NT2/D1 (cell line): ENCODE measurements at regions not wholly inside any gene's neighbourhood (a gene's known extent, or its start where the extent isn't known, plus 50 kb on each side); places are given as distances from the start of the nearest gene placed in this dataset.

Source experiments
- DNase-seq: peaks from one replicate; pipeline ENCODE4 v3.0.0-alpha.2; 2011; ENCODE audit warnings: low read depth, low spot score
- H3K27me3 ChIP-seq: 2 replicates; pipeline ENCODE4 v1.6.0; 2011; ENCODE audit warnings: mild to moderate bottlenecking; ENCODE audit not compliant: insufficient read length, insufficient read depth
- H3K36me3 ChIP-seq: 2 replicates; pipeline ENCODE4 v1.6.1; 2011; ENCODE audit warnings: mild to moderate bottlenecking, low read length, mixed read lengths; ENCODE audit not compliant: insufficient read depth, insufficient read length
- H3K4me1 ChIP-seq: 2 replicates; pipeline ENCODE4 v1.5.1; 2011; ENCODE audit not compliant: insufficient read depth, insufficient read length
- H3K4me3 ChIP-seq: 2 replicates; pipeline ENCODE4 v1.5.1; 2011; ENCODE audit warnings: low read depth; ENCODE audit not compliant: insufficient read length
- H3K9ac ChIP-seq: 2 replicates; pipeline ENCODE4 v1.6.0; 2011; ENCODE audit warnings: low read depth; ENCODE audit not compliant: insufficient read length
- H3K9me3 ChIP-seq: 2 replicates; pipeline ENCODE4 v1.5.1; 2011; ENCODE audit warnings: mild to moderate bottlenecking, low read length; ENCODE audit not compliant: insufficient read depth
- SUZ12 ChIP-seq: IDR thresholded peaks from 2 replicates; pipeline ENCODE4 v1.6.1; 2011; ENCODE audit not compliant: insufficient read length, insufficient read depth; ENCODE audit errors: extremely low read depth
- YY1 ChIP-seq: IDR thresholded peaks from 2 replicates; pipeline ENCODE4 v1.6.1; 2011; ENCODE audit not compliant: insufficient read length, insufficient read depth
- ZNF274 ChIP-seq: IDR thresholded peaks from 2 replicates; pipeline ENCODE4 v1.6.1; 2011; ENCODE audit warnings: mild to moderate bottlenecking, low read depth, low read length

DNA sequence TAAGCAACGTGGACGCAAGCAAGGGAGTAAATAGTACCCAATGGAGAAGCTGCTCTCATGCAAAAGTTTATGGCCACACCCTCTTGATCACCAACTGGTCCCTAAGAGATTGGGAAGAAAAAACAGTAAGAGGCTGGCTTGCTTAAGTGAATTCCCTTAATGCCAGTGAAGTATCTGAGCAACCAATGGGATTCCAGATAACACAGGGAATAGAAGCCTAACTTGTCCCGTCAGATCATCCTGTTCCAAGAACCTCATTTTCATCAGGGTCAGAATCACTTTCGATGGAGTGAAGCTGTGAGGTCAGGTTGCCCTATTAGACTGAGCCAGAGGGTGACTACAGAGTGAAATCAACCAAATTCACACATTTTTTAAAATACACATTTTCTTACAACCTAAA lies 104.3 kb downstream of the CD47 start:
- Histone ChIP-seq H3K9ac (no peak overlapping the region), H3K9me3 (no peaks in the 10 kb centered on the region), H3K4me3 (no peak overlapping the region), H3K36me3 (no peaks in the 10 kb centered on the region), H3K27me3 (no peaks in the 10 kb centered on the region), H3K4me1 (no peaks in the 10 kb centered on the region)
- TF ChIP-seq SUZ12 (no peak), ZNF274 (no peak), YY1 (no peak)
- DNase-seq = no peak

DNA sequence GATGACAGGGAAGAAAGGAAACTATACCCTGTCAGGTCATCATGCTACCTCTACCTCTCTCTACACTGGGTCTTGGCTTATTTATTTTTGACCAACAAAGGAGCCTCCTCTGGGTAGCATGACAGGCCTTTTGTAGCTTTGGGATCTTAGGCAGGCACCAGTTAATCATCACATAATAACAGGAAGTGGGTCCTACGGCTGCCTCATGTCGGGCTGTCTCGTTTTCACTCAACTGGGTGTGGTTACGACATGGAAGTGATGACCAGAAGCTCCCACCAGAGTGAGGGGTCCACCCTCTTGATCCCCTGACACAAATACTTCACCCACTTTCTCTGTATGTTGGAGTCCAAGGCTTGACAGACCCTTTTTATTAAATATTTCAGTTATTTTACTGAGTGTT lies 105.3 kb downstream of the CD47 start:
- Histone ChIP-seq H3K9ac (no peak overlapping the region), H3K36me3 (no peaks in the 10 kb centered on the region), H3K27me3 (no peaks in the 10 kb centered on the region), H3K9me3 (no peaks in the 10 kb centered on the region), H3K4me1 (no peaks in the 10 kb centered on the region), H3K4me3 (no peak overlapping the region)
- TF ChIP-seq SUZ12 = no peak
- TF ChIP-seq ZNF274 = no peak
- no peak for TF ChIP-seq YY1
- no peak for DNase-seq

DNA sequence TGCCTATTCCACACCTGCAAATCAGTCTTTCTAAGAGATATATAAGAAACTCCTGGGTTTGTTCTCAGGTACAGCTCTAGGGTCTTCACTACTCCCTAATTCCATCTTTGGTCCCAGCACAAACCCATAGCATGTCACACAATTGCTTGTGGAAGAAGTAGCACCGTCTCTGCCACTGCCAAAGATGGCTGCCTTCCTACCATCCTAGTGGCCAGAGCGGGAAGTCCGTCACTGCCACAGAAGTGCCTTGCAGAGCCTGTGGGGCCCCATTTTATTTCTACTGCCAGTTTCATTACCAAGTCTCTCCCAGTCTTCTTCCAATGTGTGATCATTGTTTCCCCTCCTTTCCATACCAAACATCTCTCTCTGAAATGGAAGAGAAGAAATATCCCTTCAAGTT lies 107.6 kb downstream of the CD47 start:
- no peak for TF ChIP-seq SUZ12
- TF ChIP-seq YY1 = no peak
- no peak for TF ChIP-seq ZNF274
- no peak for DNase-seq

DNA sequence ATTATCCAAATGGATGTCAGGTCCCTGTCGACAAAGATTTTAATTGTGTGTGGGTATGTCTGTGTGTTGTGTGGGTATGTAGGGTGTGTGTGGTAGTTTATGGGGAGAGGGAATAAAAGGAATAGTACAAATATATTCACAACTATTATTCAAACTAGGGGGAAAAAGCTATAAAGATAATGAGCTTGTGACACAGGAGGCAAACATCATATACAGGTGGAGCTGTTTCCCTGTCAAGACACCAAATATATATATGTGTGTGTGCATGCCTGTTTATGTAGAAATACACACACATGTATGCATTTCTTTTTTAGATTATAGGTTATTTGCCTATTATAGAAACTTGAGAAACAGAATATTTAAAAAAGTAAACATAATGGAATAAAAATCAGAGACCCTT lies 108.7 kb downstream of the CD47 start:
- H3K9ac ChIP-seq = no peak overlapping the region
- H3K36me3 ChIP-seq = no peaks in the 10 kb centered on the region
- no peaks in the 10 kb centered on the region for H3K27me3 ChIP-seq
- no peaks in the 10 kb centered on the region for H3K4me1 ChIP-seq
- DNase-seq = no peak
- H3K4me3 ChIP-seq = no peak overlapping the region
- no peaks in the 10 kb centered on the region for H3K9me3 ChIP-seq
- TF ChIP-seq ZNF274 (no peak), SUZ12 (no peak), YY1 (no peak)

More for the DNA sequence above, 107.6 kb downstream of the CD47 start:
- Histone ChIP-seq H3K4me1 (no peaks in the 10 kb centered on the region), H3K27me3 (no peaks in the 10 kb centered on the region), H3K36me3 (no peaks in the 10 kb centered on the region), H3K9me3 (no peaks in the 10 kb centered on the region), H3K9ac (no peak overlapping the region), H3K4me3 (no peak overlapping the region)

DNA sequence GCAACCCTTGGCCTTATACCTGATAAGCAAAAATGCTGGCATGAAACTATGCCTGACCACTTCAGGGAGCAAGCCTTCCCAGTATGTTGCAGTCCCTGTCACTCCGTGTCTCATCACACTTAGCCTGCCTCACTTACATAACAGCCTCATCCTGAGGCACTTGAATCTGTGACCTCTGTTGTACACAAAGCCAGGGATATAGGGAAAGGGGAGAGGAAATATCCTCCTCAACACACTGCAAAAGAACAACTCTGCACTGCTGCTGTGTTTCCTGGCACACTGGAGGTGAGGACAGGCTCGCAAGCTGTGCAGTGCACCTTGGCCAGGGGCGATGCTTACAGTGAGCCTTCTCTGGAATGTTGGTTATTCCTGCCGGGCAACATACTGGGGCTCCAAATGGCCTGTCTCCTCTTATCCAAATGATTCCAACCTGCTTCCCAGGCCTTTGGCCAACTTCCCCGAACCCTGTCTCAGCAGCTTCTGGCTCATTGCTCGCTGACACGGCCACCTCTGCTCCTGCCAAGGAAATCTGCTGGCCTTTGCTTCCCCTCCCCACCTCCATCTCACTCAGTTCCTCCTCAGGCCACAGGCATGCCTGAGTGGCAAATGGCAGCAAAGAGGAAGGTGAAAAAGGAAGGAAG lies 109.2 kb downstream of the CD47 start:
- Histone ChIP-seq H3K4me1 (no peaks in the 10 kb centered on the region), H3K9me3 (no peaks in the 10 kb centered on the region), H3K9ac (no peak overlapping the region), H3K36me3 (no peaks in the 10 kb centered on the region), H3K4me3 (no peak overlapping the region), H3K27me3 (no peaks in the 10 kb centered on the region)
- DNase-seq = no peak
- TF ChIP-seq SUZ12 (no peak), ZNF274 (no peak), YY1 (no peak)

DNA sequence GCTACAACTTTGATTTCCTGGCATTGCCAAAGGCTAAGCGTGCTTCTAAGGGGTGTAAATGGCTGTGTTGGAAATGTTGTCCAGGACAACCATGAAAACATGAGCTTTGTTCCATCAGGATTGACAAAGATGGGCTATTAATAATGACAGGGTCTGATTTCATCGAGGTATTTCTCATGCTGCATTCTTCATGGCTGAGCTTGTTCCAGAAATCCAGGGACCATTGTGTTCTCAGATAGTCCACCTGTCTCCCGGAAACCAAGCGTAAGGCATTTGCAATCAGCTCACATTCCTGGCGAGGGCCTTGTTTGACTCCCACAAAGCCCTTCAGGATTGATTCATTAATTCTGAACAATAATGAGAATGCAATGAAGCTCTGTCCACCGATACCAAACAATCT lies 111.3 kb downstream of the CD47 start:
- Histone ChIP-seq H3K4me1 (no peaks in the 10 kb centered on the region), H3K9ac (no peak overlapping the region), H3K4me3 (no peak overlapping the region), H3K36me3 (no peaks in the 10 kb centered on the region), H3K27me3 (no peaks in the 10 kb centered on the region), H3K9me3 (no peaks in the 10 kb centered on the region)
- no peak for DNase-seq
- TF ChIP-seq ZNF274 = no peak
- no peak for TF ChIP-seq SUZ12
- TF ChIP-seq YY1 = no peak

DNA sequence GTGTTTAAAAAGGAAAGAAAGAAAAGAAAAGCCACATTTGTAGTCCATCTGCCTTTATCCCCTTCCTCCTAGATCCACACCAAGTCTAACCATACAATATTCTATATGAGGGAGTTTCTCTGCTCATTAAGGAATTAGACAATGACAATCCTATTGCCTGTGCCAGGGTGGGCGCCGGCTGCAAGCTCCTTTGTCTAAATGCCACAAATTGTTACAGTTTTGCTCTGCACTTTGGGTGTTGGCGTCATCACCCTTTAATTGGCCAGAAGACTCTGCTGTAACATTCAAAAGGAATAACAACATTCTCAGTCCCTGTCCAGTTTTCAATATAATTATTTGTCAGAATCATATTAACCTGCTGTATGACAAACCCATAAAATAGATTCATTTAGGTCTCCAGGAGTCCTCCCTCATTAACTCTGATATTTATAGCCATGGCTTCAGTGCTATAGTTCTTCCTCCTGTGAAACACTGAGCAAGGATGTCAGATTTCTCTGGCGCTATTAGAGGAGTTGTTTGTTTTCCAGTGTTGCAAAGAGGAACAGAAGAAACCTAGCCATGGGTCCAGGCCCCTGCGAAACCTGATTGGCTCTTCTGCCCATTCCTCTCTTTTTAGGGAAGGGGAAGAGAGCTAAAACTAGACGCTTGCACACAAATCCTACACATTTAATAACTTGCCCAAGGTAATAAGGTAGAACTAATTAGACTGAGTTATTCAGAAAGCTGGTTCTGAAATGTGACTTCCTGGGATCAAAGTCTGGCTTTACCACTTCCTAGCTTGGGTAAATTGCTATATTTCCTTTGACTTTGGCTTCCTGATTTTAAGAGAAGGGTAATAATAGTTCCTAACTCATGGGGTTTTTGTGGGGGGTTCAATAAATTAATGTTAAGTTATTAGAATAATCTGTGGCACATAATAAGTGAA lies 112.4 kb downstream of the CD47 start:
- Histone ChIP-seq H3K9me3 (no peaks in the 10 kb centered on the region), H3K4me3 (no peak overlapping the region), H3K4me1 (no peaks in the 10 kb centered on the region), H3K9ac (no peak overlapping the region), H3K27me3 (no peaks in the 10 kb centered on the region), H3K36me3 (no peaks in the 10 kb centered on the region)
- TF ChIP-seq YY1 = no peak
- no peak for TF ChIP-seq ZNF274
- TF ChIP-seq SUZ12 = no peak
- no peak for DNase-seq
